Osteoblast (primary cell): ENCODE measurements at regions not wholly inside any gene's neighbourhood (a gene's known extent, or its start where the extent isn't known, plus 50 kb on each side); places are given as distances from the start of the nearest gene placed in this dataset.

Experiments used
- DNase-seq: peaks from one replicate; pipeline ENCODE4 v3.0.0; 2011; ENCODE audit warnings: low spot score, mixed read lengths; ENCODE audit not compliant: insufficient read length; ENCODE audit errors: missing footprints
- H2AFZ ChIP-seq: 2 replicates; pipeline ENCODE4 v1.6.0; 2011; ENCODE audit warnings: mild to moderate bottlenecking, low read length
- H3K27ac ChIP-seq: 2 replicates; pipeline ENCODE4 v1.5.1; 2011; ENCODE audit warnings: mild to moderate bottlenecking, low read depth, low read length, moderate library complexity
- H3K27me3 ChIP-seq: 2 replicates; pipeline ENCODE4 v1.6.0; 2012; ENCODE audit warnings: mild to moderate bottlenecking, control low read depth, inconsistent platforms, low read length, moderate library complexity; ENCODE audit not compliant: insufficient read depth
- H3K36me3 ChIP-seq: 2 replicates; pipeline ENCODE4 v1.5.1; 2011; ENCODE audit warnings: mild to moderate bottlenecking, low read length, control low read depth, moderate library complexity; ENCODE audit not compliant: insufficient read depth
- H3K4me1 ChIP-seq: 2 replicates; pipeline ENCODE4 v1.5.1; 2011; ENCODE audit warnings: mild to moderate bottlenecking, low read length, control low read depth, moderate library complexity; ENCODE audit not compliant: insufficient read depth
- H3K4me2 ChIP-seq: 2 replicates; pipeline ENCODE4 v1.6.0; 2011; ENCODE audit warnings: mild to moderate bottlenecking, low read length; ENCODE audit not compliant: insufficient read depth
- H3K4me3 ChIP-seq: fragments of 200-600 bp; sonication (generic); 3 replicates; pipeline ENCODE4 v1.5.1; 2012; ENCODE audit warnings: mild to moderate bottlenecking, low read length, inconsistent platforms; ENCODE audit not compliant: insufficient read depth
- H3K79me2 ChIP-seq: 2 replicates; pipeline ENCODE4 v1.6.0; 2012; ENCODE audit warnings: mild to moderate bottlenecking, low read length, control low read depth, inconsistent platforms; ENCODE audit not compliant: insufficient read depth
- H3K9me3 ChIP-seq: 2 replicates; pipeline ENCODE4 v1.5.1; 2011; ENCODE audit warnings: low read depth, low read length, control low read depth
- H4K20me1 ChIP-seq: 2 replicates; pipeline ENCODE4 v1.6.0; 2012; ENCODE audit warnings: mild to moderate bottlenecking, low read length, control low read depth; ENCODE audit not compliant: insufficient read depth
- TF ChIP-seq, protein P1 (sequence below): IDR thresholded peaks from 2 replicates; pipeline ENCODE4 v1.5.1; 2011; ENCODE audit warnings: mild to moderate bottlenecking, low read depth, low read length, moderate library complexity; ENCODE audit errors: extremely low read depth

- no peaks in the 10 kb centered on the region for H3K36me3 ChIP-seq
- H4K20me1 ChIP-seq: no peaks in the 10 kb centered on the region
- H3K27ac ChIP-seq: no peak overlapping the region
- TF ChIP-seq, protein P1, sequence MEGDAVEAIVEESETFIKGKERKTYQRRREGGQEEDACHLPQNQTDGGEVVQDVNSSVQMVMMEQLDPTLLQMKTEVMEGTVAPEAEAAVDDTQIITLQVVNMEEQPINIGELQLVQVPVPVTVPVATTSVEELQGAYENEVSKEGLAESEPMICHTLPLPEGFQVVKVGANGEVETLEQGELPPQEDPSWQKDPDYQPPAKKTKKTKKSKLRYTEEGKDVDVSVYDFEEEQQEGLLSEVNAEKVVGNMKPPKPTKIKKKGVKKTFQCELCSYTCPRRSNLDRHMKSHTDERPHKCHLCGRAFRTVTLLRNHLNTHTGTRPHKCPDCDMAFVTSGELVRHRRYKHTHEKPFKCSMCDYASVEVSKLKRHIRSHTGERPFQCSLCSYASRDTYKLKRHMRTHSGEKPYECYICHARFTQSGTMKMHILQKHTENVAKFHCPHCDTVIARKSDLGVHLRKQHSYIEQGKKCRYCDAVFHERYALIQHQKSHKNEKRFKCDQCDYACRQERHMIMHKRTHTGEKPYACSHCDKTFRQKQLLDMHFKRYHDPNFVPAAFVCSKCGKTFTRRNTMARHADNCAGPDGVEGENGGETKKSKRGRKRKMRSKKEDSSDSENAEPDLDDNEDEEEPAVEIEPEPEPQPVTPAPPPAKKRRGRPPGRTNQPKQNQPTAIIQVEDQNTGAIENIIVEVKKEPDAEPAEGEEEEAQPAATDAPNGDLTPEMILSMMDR: no peak
- no peaks in the 10 kb centered on the region for H3K9me3 ChIP-seq
- no peak overlapping the region for H3K4me2 ChIP-seq
- no peak overlapping the region for H3K4me3 ChIP-seq
- no peak overlapping the region for H2AFZ ChIP-seq
- H3K79me2 ChIP-seq: no peaks in the 10 kb centered on the region
- H3K27me3 ChIP-seq: no peaks in the 10 kb centered on the region
- no peaks in the 10 kb centered on the region for H3K4me1 ChIP-seq
- DNase-seq: no peak
Measured at GRCh38 chr10:107942826-107943225, 778.3 kb upstream of the SORCS1 start.

- H3K4me1 ChIP-seq: no peaks in the 10 kb centered on the region
- TF ChIP-seq, protein P1: no peak
- H4K20me1 ChIP-seq: no peaks in the 10 kb centered on the region
- no peaks in the 10 kb centered on the region for H3K27me3 ChIP-seq
- H3K36me3 ChIP-seq: no peaks in the 10 kb centered on the region
- no peak overlapping the region for H3K4me3 ChIP-seq
- H2AFZ ChIP-seq: no peak overlapping the region
- DNase-seq: no peak
- no peaks in the 10 kb centered on the region for H3K79me2 ChIP-seq
- H3K4me2 ChIP-seq: no peak overlapping the region
- no peak overlapping the region for H3K27ac ChIP-seq
- no peaks in the 10 kb centered on the region for H3K9me3 ChIP-seq
Measured at GRCh38 chr10:107933076-107933475, 768.6 kb upstream of the SORCS1 start.

GRCh38 chr10:107931808-107932207 lies 767.3 kb upstream of the SORCS1 start:
- Histone ChIP-seq H3K4me3 (no peak overlapping the region), H3K27ac (no peak overlapping the region), H3K79me2 (no peaks in the 10 kb centered on the region), H3K36me3 (no peaks in the 10 kb centered on the region), H3K4me2 (no peak overlapping the region), H3K27me3 (no peaks in the 10 kb centered on the region), H2AFZ (no peak overlapping the region), H3K9me3 (no peaks in the 10 kb centered on the region), H4K20me1 (no peaks in the 10 kb centered on the region), H3K4me1 (no peaks in the 10 kb centered on the region)
- no peak for DNase-seq
- TF ChIP-seq, protein P1: no peak

DNA sequence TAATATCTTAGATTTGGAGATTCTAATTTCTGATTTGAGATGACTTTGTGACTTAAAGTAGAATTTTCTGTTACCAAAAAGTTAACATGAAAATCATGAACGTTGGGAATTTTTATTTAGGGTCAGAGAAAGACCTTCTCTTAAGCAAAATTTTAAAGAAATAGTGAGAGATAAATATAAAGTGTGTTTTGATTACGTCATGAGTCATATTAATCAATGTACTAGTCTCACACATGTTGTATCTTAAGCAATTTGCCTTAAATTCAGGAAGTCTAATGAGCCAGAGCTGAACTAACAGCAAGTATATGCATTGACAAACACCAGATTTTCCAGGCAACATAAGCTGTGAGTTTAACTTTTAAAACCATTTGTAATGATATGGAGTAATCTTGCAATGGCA lies 765.5 kb upstream of the SORCS1 start:
- H3K4me3 ChIP-seq: no peak overlapping the region
- no peaks in the 10 kb centered on the region for H3K27me3 ChIP-seq
- no peak overlapping the region for H3K27ac ChIP-seq
- TF ChIP-seq, protein P1: no peak
- H3K4me2 ChIP-seq: no peak overlapping the region
- no peaks in the 10 kb centered on the region for H4K20me1 ChIP-seq
- no peaks in the 10 kb centered on the region for H3K4me1 ChIP-seq
- no peaks in the 10 kb centered on the region for H3K79me2 ChIP-seq
- no peaks in the 10 kb centered on the region for H3K9me3 ChIP-seq
- no peaks in the 10 kb centered on the region for H3K36me3 ChIP-seq
- no peak for DNase-seq
- no peak overlapping the region for H2AFZ ChIP-seq
